WTC11 (cell line): ENCODE measurements at regions not wholly inside any gene's neighbourhood (a gene's known extent, or its start where the extent isn't known, plus 50 kb on each side); places are given as distances from the start of the nearest gene placed in this dataset.

ENCODE experiments used
- ATAC-seq: fragments of 200-7000 bp; cut with Tn5 transposase; 2 replicates; pipeline ENCODE4 v1.10.0; 2021; ENCODE audit warnings: mild to moderate bottlenecking, moderate library complexity
- CTCF ChIA-PET: fragments of 300-600 bp; sonication (Branson Sonifier 250); formaldehyde crosslinking; loops from one replicate; lab custom pipeline; 2021; ENCODE audit warnings: antibody characterized with exemption; lab: Charles Lee
- POLR2A ChIA-PET: fragments of 350-600 bp; sonication (Branson Sonifier 250); formaldehyde crosslinking; loops from one replicate; lab custom pipeline; 2021; ENCODE audit warnings: antibody characterized with exemption; lab: Charles Lee
- DNase-seq: peaks from one replicate; pipeline ENCODE4 v3.0.0; 2021; ENCODE audit warnings: low spot score
- H3K27ac Mint-ChIP-seq: 2 replicates; pipeline ENCODE4 v1.8.0; 2021; ENCODE audit warnings: mixed read lengths
- H3K27me3 Mint-ChIP-seq: 2 replicates; pipeline ENCODE4 v1.8.0; 2021; ENCODE audit warnings: low read depth, mild to moderate bottlenecking, moderate library complexity, mixed read lengths
- H3K36me3 Mint-ChIP-seq: 2 replicates; pipeline ENCODE4 v1.8.0; 2021; ENCODE audit warnings: mixed read lengths
- H3K4me1 Mint-ChIP-seq: 2 replicates; pipeline ENCODE4 v1.8.0; 2022; ENCODE audit warnings: mixed read lengths
- H3K4me3 Mint-ChIP-seq: 2 replicates; pipeline ENCODE4 v1.8.0; 2021; ENCODE audit warnings: mild to moderate bottlenecking, moderate library complexity, mixed read lengths
- H3K9me3 Mint-ChIP-seq: 2 replicates; pipeline ENCODE4 v1.8.0; 2021; ENCODE audit warnings: mixed read lengths
- ATF1 ChIP-seq: sonication (generic); formaldehyde crosslinking; IDR thresholded peaks from 2 replicates; pipeline ENCODE4 v1.8.1; 2023; ENCODE audit warnings: mild to moderate bottlenecking, moderate library complexity, missing genetic modification reagents
- ATF6 ChIP-seq: sonication (generic); formaldehyde crosslinking; IDR thresholded peaks from 2 replicates; pipeline ENCODE4 v1.8.1; 2023; ENCODE audit warnings: mild to moderate bottlenecking, missing genetic modification reagents
- CBFB ChIP-seq: sonication (generic); formaldehyde crosslinking; IDR thresholded peaks from 2 replicates; pipeline ENCODE4 v1.8.1; 2022; ENCODE audit warnings: mild to moderate bottlenecking, low read depth, missing genetic modification reagents
- CDX4 ChIP-seq: fragments of 250-450 bp; sonication (Bioruptor Pico); IDR thresholded peaks from 2 replicates; pipeline ENCODE4 v1.9.0; 2021; ENCODE audit warnings: moderate library complexity, mild to moderate bottlenecking, inconsistent platforms, borderline replicate concordance
- E2F1 ChIP-seq: sonication (generic); formaldehyde crosslinking; IDR thresholded peaks from 2 replicates; pipeline ENCODE4 v1.8.0; 2022; ENCODE audit warnings: mild to moderate bottlenecking, missing genetic modification reagents
- GTF2I ChIP-seq: fragments of 250-450 bp; sonication (Bioruptor Pico); conservative IDR thresholded peaks from 2 replicates; pipeline ENCODE4 v1.4.0; 2021; ENCODE audit warnings: mild to moderate bottlenecking
- JUN ChIP-seq: sonication (generic); formaldehyde crosslinking; IDR thresholded peaks from 2 replicates; pipeline ENCODE4 v1.8.0; 2023; ENCODE audit warnings: mild to moderate bottlenecking, missing genetic modification reagents
- KAT7 ChIP-seq: sonication (generic); formaldehyde crosslinking; IDR thresholded peaks from 2 replicates; pipeline ENCODE4 v1.8.1; 2023; ENCODE audit warnings: missing genetic modification reagents, mild to moderate bottlenecking, borderline replicate concordance
- NFYB ChIP-seq: sonication (generic); formaldehyde crosslinking; conservative IDR thresholded peaks from 2 replicates; pipeline ENCODE4 v1.8.0; 2022; ENCODE audit warnings: low read depth, missing genetic modification reagents
- RORB ChIP-seq: fragments of 250-450 bp; sonication (Bioruptor Pico); IDR thresholded peaks from 2 replicates; pipeline ENCODE4 v1.9.0; 2021; ENCODE audit warnings: mild to moderate bottlenecking
- TEAD4 ChIP-seq: sonication (generic); formaldehyde crosslinking; IDR thresholded peaks from 2 replicates; pipeline ENCODE4 v1.8.0; 2022; ENCODE audit warnings: mild to moderate bottlenecking, missing genetic modification reagents
- TP53 ChIP-seq: sonication (generic); formaldehyde crosslinking; IDR thresholded peaks from 2 replicates; pipeline ENCODE4 v1.8.1; 2023; ENCODE audit warnings: mild to moderate bottlenecking, missing genetic modification reagents
- TF ChIP-seq, protein P1 (sequence below): sonication (generic); formaldehyde crosslinking; IDR thresholded peaks from 2 replicates; pipeline ENCODE4 v1.8.1; 2023; ENCODE audit warnings: mild to moderate bottlenecking, missing genetic modification reagents, moderate library complexity
- TF ChIP-seq, protein P2 (sequence below): sonication (generic); formaldehyde crosslinking; IDR thresholded peaks from 2 replicates; pipeline ENCODE4 v1.8.0; 2023; ENCODE audit warnings: missing genetic modification reagents, mild to moderate bottlenecking, borderline replicate concordance
- TF ChIP-seq, protein P3 (sequence below): sonication (generic); formaldehyde crosslinking; IDR thresholded peaks from 2 replicates; pipeline ENCODE4 v1.8.1; 2023; ENCODE audit warnings: mild to moderate bottlenecking, missing genetic modification reagents, moderate library complexity
- TF ChIP-seq, protein P4 (sequence below): fragments of 250-450 bp; sonication (Bioruptor Pico); IDR thresholded peaks from 2 replicates; pipeline ENCODE4 v1.9.0; 2021; ENCODE audit warnings: mild to moderate bottlenecking, borderline replicate concordance

GRCh38 chr2:59741840-59742239, 811.6 kb downstream of the BCL11A start:
- Mint-ChIP-seq H3K4me1 (no peaks in the 10 kb centered on the region), H3K9me3 (no peaks in the 10 kb centered on the region), H3K27ac (no peak overlapping the region)
- POLR2A ChIA-PET = no interaction called here
- TF ChIP-seq TP53 (CRISPR knock-in tag) = no peak
- TF ChIP-seq, protein P1, sequence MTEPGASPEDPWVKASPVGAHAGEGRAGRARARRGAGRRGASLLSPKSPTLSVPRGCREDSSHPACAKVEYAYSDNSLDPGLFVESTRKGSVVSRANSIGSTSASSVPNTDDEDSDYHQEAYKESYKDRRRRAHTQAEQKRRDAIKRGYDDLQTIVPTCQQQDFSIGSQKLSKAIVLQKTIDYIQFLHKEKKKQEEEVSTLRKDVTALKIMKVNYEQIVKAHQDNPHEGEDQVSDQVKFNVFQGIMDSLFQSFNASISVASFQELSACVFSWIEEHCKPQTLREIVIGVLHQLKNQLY (CRISPR knock-in tag) = no peak
- no peak for TF ChIP-seq ATF6 (CRISPR knock-in tag)
- no peak for TF ChIP-seq CBFB (CRISPR knock-in tag)
- TF ChIP-seq NFYB (CRISPR knock-in tag) = no peak
- TF ChIP-seq JUN (CRISPR knock-in tag) = no peak
- TF ChIP-seq TEAD4 (CRISPR knock-in tag) = no peak
- no peak for TF ChIP-seq E2F1
- TF ChIP-seq GTF2I (CRISPR knock-in tag) = no peak
- TF ChIP-seq, protein P2, sequence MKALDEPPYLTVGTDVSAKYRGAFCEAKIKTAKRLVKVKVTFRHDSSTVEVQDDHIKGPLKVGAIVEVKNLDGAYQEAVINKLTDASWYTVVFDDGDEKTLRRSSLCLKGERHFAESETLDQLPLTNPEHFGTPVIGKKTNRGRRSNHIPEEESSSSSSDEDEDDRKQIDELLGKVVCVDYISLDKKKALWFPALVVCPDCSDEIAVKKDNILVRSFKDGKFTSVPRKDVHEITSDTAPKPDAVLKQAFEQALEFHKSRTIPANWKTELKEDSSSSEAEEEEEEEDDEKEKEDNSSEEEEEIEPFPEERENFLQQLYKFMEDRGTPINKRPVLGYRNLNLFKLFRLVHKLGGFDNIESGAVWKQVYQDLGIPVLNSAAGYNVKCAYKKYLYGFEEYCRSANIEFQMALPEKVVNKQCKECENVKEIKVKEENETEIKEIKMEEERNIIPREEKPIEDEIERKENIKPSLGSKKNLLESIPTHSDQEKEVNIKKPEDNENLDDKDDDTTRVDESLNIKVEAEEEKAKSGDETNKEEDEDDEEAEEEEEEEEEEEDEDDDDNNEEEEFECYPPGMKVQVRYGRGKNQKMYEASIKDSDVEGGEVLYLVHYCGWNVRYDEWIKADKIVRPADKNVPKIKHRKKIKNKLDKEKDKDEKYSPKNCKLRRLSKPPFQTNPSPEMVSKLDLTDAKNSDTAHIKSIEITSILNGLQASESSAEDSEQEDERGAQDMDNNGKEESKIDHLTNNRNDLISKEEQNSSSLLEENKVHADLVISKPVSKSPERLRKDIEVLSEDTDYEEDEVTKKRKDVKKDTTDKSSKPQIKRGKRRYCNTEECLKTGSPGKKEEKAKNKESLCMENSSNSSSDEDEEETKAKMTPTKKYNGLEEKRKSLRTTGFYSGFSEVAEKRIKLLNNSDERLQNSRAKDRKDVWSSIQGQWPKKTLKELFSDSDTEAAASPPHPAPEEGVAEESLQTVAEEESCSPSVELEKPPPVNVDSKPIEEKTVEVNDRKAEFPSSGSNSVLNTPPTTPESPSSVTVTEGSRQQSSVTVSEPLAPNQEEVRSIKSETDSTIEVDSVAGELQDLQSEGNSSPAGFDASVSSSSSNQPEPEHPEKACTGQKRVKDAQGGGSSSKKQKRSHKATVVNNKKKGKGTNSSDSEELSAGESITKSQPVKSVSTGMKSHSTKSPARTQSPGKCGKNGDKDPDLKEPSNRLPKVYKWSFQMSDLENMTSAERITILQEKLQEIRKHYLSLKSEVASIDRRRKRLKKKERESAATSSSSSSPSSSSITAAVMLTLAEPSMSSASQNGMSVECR (CRISPR knock-in tag) = no peak
- no peak for TF ChIP-seq CDX4 (CRISPR knock-in tag)
- TF ChIP-seq, all 79 proteins: peak for 0
- H3K36me3 Mint-ChIP-seq = no peaks in the 10 kb centered on the region
- no peaks in the 10 kb centered on the region for H3K27me3 Mint-ChIP-seq
- ATAC-seq (no peak), DNase-seq (no peak)
- H3K4me3 Mint-ChIP-seq = no peak overlapping the region
- CTCF ChIA-PET = no interaction called here

DNA sequence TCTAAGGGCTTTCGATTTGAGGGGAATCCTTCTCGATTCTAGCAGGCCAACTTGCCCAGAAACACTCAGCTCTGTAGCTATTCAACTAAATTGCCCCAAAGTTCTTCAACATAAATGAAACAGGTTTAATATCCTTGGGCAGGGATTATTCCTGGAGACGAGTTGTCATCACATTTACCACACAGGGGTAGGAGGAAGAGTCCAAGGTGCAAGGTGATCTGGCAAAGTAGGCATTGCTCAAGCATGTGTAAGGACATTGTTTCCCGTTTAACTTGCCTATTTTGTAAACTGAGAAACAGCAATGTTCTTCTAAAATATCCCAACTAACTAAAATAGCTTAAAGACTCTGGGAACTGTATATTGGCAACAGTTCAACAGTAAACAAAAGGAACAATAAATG, 814.3 kb downstream of the BCL11A start:
- no peak for DNase-seq
- Mint-ChIP-seq H3K27me3 (no peaks in the 10 kb centered on the region), H3K4me3 (no peak overlapping the region), H3K4me1 (peaks cover 3% of the 10 kb centered on the region), H3K9me3 (no peaks in the 10 kb centered on the region), H3K27ac (no peak overlapping the region), H3K36me3 (no peaks in the 10 kb centered on the region)
- ChIA-PET CTCF (no interaction called here), POLR2A (no interaction called here)
- ATAC-seq = no peak
- TF ChIP-seq ATF6 (CRISPR knock-in tag) = no peak
- TF ChIP-seq TP53 (CRISPR knock-in tag) = no peak
- no peak for TF ChIP-seq ATF1 (CRISPR knock-in tag)
- TF ChIP-seq KAT7 = no peak
- TF ChIP-seq, protein P3, sequence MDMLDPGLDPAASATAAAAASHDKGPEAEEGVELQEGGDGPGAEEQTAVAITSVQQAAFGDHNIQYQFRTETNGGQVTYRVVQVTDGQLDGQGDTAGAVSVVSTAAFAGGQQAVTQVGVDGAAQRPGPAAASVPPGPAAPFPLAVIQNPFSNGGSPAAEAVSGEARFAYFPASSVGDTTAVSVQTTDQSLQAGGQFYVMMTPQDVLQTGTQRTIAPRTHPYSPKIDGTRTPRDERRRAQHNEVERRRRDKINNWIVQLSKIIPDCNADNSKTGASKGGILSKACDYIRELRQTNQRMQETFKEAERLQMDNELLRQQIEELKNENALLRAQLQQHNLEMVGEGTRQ (CRISPR knock-in tag) = no peak
- TF ChIP-seq RORB (CRISPR knock-in tag) = no peak
- TF ChIP-seq, protein P4, sequence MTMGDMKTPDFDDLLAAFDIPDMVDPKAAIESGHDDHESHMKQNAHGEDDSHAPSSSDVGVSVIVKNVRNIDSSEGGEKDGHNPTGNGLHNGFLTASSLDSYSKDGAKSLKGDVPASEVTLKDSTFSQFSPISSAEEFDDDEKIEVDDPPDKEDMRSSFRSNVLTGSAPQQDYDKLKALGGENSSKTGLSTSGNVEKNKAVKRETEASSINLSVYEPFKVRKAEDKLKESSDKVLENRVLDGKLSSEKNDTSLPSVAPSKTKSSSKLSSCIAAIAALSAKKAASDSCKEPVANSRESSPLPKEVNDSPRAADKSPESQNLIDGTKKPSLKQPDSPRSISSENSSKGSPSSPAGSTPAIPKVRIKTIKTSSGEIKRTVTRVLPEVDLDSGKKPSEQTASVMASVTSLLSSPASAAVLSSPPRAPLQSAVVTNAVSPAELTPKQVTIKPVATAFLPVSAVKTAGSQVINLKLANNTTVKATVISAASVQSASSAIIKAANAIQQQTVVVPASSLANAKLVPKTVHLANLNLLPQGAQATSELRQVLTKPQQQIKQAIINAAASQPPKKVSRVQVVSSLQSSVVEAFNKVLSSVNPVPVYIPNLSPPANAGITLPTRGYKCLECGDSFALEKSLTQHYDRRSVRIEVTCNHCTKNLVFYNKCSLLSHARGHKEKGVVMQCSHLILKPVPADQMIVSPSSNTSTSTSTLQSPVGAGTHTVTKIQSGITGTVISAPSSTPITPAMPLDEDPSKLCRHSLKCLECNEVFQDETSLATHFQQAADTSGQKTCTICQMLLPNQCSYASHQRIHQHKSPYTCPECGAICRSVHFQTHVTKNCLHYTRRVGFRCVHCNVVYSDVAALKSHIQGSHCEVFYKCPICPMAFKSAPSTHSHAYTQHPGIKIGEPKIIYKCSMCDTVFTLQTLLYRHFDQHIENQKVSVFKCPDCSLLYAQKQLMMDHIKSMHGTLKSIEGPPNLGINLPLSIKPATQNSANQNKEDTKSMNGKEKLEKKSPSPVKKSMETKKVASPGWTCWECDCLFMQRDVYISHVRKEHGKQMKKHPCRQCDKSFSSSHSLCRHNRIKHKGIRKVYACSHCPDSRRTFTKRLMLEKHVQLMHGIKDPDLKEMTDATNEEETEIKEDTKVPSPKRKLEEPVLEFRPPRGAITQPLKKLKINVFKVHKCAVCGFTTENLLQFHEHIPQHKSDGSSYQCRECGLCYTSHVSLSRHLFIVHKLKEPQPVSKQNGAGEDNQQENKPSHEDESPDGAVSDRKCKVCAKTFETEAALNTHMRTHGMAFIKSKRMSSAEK (CRISPR knock-in tag) = no peak
